AG20443 (cell line): ENCODE measurements at regions not wholly inside any gene's neighbourhood (a gene's known extent, or its start where the extent isn't known, plus 50 kb on each side); places are given as distances from the start of the nearest gene placed in this dataset.

Experiments used
- DNase-seq: peaks from one replicate; pipeline ENCODE4 v3.0.0; 2012; ENCODE audit warnings: low spot score, mixed read lengths

DNA sequence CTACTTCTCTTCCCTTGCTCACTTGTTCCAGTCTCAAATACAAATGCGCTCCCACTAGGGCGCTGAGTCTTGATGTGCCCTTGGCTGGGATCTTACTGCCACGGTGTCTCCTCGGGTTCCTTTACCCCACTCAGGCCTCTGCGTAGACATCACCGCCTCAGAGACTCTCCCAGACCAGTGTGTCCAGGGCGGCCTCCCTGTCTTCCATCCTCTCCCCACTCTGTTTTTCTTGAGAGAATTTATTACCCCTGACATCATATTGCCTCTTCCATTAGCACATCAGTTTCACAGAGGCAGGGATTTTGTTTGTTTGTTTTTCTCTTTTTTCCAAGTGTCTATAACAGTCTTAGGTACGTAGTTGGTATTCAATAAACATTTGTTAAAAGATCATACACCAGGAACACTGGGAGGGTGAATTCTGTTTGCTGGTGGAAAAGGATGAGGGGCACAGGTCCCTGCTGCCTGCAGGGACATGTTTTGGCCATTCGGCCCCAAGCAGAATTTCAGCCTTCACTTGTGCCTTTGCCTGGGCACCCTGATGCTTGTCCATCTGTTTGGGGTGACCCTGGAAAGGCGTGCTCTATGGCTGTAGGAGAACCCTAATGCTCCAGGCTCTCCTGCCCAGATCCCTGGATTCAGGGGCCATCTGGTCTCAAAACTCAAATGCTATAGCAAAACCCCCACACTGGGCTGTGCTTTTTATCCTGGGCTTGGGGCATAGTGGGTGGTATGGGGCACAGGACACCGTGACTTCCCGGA lies 55.0 kb downstream of the RPL37A start:
- no peak for DNase-seq

DNA sequence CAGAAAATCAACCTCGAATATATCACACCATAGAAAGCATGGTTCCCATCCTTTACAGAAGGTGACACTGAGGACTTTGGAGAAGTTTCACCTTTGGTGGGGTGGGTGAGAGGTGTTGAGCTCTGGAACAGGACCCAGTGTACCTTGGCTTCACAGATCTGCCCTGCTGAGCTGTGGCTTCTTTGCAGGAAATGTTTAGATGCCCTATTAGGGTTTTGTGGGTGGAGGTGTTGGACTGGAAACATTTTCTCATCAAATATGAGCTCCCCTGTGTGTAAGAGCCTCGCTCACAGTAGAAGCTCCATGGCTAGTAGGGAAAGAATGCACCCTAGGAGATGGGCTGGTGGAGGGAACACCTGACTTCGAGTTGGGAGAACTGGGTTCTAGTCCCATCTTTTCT lies 55.6 kb downstream of the RPL37A start:
- no peak for DNase-seq

DNA sequence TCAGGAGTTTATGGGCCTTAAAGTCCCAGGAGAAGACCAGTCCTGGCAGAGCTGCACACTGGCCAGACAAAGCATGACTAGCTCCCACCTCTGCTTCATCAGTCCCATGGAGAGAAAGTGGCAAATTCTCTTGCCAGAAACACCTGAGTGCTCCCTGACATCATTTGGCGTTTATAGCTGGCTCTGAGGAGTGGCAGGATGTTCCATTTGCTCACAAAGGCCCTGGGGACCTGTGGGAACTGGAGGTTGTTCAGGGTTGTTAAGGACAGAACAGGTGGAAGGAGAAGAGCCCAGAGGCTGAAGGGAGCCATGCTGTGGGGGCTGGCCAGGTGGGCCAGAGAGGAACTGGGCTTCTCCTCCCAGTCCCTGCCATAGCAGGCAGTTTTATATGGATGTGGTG lies 56.1 kb downstream of the RPL37A start:
- DNase-seq, result no peak

DNA sequence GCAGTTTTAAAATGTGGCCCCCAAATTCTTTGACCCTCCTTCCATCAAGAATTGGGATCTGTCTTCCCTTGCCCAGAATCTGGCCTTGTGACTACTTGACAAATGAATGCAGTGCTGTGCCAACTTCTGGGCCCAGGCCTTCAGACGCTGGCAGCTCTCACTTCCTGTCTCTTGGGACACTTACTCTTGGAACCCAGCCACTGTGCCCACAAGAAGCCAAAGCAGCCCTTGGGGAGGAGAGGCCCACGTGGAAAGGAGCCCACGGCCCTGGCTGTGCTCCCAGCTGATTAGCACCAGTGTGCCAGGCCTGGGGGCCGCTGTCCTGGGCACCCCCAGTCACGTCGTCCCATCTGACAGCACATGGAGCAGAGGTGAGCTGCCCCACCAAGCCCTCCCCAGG lies 56.6 kb downstream of the RPL37A start:
- no peak for DNase-seq

DNA sequence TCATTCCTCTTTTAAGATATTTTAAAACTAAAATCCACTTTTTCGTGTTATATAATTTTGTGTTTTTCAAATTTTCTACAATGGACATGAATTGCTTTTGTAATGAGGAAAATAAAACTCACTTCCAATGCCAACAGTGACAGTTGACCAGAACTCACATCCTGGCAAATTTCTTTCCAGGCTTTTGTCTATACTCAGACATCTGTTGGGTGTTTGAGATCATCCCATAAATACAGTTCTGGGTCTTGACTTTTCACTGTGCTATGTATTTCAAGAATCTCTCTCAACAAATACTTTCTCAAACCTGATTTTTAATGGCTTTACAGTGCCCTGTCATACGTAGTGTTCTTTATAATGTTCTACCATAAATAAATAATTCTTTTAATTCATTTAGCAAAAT lies 57.6 kb downstream of the RPL37A start:
- DNase-seq, result no peak

DNA sequence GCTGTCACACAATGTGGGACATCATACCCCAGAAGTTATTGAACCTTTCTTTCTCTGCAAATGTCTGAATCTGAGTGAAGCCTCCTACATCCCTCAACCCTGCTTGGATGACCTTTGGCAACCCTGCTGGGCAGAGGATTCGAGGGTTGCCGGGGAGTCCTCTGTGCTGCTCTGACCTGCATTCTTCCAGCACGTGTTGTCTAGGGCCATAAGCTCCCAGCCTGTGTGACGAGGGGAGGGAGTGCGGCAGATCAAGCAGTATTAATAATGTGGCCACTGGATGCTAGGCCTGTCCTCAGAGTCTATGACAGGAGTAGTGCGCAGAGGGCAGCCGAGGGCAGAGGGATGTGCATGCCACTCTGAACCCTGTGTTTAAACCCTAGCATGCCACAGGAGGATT lies 58.8 kb downstream of the RPL37A start:
- no peak for DNase-seq

DNA sequence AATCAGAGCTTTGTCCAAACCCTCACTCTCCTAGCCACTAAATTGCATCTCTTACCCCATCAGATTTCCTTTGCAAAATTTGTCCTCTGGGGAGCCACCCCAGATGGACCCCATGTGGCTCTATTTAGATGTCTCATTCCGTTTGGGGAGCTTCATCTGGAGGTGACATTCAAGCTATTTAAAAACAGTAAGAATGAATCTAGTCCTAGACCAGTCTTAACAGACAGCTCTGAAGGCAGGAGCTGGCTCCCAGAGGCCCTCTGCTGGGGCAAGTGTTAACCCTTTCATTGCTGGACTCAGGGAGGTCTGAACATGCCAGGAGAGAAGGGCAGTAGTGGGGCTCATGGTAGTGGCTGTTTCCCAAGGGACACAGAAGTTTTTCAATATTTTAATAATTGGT lies 59.2 kb downstream of the RPL37A start:
- no peak for DNase-seq

DNA sequence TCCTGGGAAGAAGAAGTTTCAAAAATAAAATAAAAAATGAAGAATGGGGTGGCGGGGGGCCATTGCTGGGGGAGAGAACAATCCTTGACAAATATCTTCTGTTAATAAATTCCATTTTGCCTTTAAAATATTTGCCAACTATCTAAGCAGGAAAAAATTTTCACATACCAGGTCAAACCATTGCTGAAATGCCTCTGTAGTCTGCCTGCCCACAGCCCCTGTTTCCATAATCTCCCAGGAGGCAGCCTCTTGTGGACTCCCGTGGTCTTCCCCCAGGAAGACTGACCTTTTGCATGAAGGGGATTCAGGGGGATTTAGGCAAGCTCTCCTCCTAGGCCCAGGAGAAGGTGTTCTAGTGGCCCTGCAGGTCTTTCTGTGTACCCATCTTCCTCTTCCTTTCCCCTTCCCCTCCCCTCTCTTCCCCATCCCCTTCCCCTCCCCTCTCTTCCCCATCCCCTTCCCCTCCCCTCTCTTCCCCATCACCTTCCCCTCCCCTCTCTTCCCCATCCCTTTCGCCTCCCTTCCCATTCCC lies 61.0 kb downstream of the RPL37A start:
- DNase-seq, result peak; percentile 60

DNA sequence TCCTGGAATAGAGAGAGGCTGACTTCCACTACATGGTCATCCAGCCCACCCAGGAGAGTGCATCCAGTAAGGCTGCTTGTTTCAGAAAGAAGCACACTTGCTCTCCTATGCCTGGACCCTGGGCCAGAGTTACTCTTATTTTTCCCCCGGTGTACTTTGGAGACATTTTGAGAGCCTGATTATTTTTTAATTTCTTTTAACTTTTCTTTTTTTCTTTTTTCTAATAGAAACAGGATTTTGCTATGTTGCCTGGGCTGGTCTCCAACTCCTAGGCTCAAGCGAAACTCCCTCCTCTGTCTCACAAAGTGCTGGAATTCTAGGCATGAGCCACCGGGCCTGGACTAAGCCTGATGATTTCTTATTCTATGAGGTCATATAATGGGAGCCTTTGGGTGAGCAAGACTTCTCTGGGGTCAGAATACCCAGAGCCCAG lies 62.2 kb downstream of the RPL37A start:
- peak; percentile 74 for DNase-seq

DNA sequence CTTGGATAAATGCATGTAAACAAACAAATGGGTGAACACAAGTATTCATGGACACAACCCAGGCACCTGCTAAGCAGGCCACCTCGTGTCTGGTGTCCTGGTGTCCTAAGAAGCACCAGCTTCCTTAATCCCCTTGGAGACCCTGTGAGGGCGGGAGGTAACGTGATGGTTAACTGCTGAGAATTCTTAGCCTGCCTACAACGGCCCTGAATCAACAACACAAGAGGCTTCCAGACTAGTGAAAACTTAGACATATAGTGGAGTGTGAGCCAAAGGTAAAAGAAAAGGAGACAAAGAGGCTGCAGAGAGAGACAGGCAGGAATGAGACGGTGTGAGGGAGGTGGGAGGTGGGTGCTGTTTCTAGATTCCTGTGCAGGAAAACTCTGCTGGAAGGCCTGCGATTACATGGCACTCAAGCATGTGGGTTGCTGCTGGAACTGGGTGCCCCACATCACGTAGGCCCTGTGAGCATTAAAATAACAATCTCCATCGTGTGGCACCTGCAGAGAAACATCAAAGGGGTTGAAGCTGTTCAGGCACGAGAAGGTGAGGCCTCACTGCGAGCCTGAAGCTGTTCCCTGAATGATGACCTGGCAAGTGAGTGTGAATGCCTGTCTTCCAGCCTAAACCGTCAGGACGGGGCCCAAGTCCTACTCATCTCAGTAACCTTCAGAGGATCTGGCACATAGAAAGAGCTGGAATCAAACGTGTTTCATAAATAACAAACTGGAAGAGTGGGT lies 64.2 kb downstream of the RPL37A start:
- no peak for DNase-seq

DNA sequence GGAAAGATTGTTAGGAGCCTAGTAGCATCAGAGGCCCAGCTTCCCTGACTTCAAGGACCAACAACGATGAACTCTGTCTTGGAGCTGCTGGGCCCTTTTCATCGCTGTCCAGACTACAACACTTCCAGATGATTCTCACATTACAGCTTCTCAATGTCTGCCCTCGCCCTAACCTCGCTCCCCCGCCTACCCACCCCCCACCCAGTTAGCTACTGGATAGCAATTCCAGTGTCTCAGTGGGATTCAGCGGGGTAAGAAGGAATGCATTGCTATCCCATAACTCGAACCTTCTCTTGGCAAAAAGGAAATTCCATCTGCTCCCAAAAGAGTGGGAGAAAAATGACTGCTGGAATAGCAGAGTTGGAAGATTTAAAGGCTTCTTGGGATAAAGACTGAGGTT lies 65.0 kb downstream of the RPL37A start:
- no peak for DNase-seq

DNA sequence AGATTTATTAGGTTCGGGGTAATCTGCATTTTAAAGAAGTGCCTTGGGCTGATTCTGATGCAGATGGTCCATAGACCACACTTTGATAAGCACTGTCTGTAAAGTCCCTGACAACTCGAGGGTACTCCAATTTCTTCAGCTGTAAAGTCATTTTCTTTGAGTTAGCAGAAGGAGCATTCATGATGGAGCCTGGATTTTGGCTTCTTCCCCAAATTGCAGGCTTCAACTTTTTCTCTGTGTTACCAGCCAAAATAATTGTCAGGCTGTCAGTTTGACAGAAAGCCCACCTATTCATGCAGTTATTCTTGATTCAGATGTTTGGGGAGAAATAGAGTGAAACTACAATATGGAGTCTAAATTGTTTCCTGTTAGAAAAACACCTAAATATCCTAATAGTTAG lies 66.0 kb downstream of the RPL37A start:
- DNase-seq, result no peak

DNA sequence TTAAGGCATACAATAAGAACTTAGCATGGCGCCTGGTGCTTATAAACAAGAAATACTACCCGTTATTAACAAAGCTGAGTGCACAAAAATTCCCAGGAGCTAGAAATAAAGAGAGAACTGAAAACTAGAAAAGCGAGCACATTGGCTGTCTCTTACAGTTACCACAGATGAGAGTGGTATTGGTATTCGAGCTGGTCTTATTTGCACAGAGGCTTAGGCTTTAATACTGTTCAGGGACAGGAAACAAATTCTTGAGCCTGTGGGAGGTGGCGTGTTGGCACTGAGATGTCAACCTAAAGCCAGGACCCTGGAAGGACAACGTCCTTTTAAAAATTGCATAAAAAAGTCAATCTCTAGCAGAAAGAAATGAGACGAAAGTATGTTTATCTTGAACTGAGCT lies 67.3 kb upstream of the IGFBP2 start:
- DNase-seq, result no peak

DNA sequence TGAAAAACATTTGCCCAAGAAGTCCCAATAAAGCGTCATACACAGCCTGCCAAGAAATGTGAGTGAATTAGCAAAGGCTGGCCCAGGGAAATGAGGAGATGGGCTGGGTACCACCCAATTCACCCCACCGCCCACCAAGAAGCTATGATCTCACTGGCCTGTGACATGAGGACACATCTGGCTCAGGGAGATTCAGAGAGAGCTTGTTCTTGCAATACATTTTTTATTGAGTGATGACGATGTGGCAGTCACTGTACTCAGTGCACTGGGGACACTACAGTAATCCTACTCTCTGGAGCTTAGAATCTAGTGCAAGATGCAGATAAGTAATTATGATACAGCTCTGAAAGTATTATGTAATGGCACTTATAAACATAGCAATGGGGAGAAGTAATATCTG lies 64.6 kb upstream of the IGFBP2 start:
- no peak for DNase-seq

DNA sequence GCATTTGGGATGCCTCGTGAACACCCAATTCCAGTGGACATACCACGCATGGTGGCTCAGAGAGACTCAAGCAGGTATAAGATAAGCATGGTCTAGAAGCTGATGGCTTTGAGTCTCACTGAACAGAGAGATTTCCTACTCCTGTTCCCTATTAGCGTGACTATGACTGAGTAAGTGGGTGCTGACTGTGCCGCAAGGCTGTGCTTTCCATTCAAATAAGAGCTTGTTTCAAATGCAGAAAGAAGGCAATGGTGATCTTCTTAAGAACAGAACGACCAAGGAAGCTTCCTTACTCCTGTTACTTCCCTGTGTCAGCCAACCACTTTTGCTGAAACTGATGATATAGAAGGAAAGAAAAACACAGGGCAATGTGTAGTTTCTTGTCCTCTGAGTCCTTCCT lies 63.5 kb upstream of the IGFBP2 start:
- no peak for DNase-seq

DNA sequence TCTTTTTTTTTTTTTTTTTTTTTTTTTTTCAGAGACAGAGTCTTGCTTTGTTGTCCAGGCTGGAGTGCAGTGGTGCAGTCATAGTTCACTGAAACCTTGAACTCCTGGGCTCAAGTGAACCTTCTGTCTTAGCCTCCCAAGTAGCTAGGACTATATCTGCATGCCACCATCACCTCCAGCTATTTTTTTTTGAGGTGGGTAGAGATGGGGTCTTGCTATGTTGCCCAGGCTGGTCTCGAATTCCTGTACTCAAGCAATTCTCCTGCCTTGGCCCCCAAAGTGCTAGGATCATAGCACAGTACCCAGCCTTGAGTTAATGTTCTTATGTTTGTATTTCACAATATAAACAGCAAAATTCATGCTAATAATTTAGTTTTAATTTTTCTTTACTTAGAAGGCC lies 62.9 kb upstream of the IGFBP2 start:
- DNase-seq, result no peak

DNA sequence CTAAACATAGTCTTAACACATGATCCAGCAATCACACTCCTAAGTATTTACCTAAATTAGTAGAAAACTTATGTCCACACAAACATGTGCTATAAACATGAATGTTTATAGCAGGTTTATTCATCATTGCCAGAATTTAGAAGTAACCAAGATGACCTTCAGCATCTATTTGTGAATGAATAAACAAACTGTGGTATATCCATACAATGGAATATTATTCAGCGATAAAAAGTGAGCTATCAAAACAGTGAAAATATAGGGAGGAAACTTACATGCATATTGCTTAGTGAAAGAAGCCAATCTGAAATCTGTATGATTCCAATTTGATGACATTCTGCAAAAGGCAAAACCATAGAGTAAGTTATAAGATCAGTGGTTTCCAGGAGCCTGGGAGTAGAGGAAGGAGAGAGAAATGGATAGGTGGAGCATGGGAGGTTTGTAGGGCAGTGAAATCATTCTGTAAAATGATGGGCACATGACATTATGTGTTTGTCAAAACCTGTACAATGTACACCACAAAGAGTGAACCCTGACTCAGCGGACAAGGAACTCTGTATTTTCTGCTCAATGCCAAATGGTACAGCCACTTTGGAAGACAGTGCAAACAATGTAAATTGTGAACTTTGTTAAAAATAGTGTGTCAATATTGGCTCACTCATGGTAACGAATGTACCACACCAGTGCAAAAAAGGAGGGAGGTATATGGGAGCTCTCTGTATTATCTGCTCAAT lies 61.9 kb upstream of the IGFBP2 start:
- no peak for DNase-seq

DNA sequence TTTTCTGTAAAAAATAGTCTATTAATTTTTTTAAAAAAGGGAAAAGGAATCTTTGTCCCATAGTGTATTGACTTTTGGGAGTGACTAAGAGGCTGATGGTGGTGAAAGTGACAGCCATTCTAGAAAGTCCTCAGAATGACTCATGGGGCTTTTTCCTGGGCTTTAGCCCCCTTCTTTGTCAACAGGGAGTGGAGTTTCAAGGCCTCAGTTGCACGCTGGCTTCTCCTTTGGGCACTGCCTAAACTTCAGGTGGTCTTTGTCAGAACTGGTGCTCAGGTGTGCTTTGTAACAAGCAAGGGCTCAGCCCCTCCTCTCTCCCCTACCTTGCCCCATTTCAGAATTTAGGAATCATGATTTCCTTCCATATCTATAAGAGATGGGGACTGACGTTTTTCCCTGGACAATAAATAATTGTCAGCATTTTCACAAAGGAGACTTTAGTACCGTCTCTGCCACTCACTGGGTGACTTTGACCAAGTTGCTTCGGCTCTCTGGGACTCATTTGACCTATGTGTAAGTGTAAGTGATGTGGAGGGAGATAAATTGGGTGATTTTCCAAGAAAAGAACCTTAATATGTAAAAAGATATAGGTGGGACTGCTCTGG lies 61.2 kb upstream of the IGFBP2 start:
- no peak for DNase-seq

DNA sequence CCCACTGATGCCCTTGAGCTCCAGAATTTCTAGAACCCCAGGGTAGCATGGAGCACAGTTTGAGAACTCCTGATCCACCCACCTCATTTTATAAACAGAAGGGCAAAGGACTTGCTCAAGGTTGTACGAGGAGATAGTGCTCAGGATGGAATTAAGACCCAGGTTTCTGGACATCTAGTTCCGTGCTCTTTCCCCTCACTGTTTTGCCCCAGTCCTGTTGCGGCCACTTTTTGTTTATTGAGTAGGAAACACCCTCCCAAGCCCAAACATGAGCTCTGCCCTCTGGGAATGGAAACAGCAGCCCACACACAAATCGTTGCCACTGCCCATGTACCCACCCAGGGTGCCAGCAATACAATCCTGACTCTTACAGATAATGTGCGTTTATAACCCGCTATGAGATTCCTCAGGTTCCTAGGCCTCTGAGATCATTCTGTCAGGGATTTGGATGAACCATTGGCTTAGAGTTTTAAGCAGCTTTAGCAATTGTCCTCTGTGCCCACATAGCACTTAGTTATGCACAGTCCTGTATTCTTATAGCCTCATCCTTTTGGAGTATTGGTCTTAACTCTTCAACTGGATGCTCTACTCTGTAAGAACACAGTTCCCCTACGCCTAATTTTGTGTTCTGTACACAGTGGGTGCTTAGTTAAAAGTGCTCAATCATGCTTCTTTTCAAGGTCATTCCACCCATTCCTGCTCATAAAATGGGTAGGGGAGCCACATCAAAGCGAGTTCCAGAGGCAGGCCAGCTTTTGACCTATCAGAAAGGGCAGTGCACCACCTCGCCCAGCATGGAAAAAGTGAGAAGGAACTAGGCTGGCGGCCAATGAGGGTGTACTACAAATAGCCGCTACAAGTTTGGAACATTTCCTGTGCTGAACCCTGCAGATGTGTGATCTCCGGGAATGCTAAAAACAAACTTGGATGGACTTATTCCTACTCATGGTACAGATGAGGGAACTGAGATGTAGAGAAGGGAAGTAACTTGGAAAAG lies 60.3 kb upstream of the IGFBP2 start:
- peak; percentile 55 for DNase-seq

DNA sequence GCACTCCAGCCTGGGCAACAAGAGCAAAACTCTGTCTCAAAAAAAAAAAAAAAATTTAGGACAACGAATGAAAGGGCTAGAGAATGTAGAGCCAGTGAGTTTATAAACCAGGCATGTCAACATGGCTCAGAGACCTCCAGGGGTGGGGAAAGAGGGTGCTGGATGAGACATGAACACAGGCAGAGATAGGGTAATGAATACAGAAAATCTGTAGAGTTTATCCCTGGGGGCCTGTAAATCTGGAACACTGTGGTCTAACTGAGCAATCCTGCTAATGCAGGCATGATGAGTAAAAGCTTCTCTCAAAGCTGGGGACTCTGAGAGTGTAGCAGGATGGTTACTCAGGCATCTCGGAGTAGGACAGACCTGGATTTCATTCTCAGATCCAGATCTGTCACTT lies 59.2 kb upstream of the IGFBP2 start:
- DNase-seq, result peak; percentile 56

DNA sequence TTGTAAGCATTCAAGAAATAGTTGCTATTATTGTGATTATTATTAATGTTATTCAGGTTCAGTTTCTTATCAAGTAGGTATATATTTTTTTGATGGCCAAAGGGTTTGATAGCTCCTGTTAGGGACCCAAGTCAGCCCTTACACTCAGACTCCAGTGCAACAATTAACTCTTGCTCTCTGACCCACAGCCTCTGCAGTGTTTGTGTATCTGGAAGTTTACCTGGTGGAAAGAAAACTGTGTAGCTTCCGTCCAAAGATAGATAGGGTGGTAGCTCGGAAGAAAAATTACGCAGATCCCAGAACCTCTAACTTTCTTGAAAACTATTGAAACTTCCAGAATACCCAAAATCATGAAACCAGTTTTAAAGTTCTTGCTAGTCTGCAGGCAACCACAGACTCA lies 58.6 kb upstream of the IGFBP2 start:
- no peak for DNase-seq
